H1 (cell line): ENCODE measurements at regions not wholly inside any gene's neighbourhood (a gene's known extent, or its start where the extent isn't known, plus 50 kb on each side); places are given as distances from the start of the nearest gene placed in this dataset.

Experiments used
- CTCF ChIA-PET: fragments of 300-600 bp; sonication (Branson Sonifier 250); formaldehyde crosslinking; loops from one replicate; lab custom pipeline; 2021; ENCODE audit not compliant: partially characterized antibody; lab: Charles Lee
- POLR2A ChIA-PET: fragments of 300-600 bp; sonication (Branson Sonifier 250); formaldehyde crosslinking; loops from one replicate; lab custom pipeline; 2021; ENCODE audit warnings: inconsistent platforms; ENCODE audit not compliant: partially characterized antibody; lab: Charles Lee
- DNase-seq, 2 experiments: peaks; one replicate each; pipeline versions ENCODE4 v3.0.0 to v3.0.0-alpha.2; 2010 to 2022; ENCODE audit warnings: low spot score in 2 of 2, low read depth in 1 of 2, mixed read lengths in 1 of 2
- FAIRE-seq: peaks from 2 replicates; lab custom pipeline; 2011; peaks lifted over from hg19 to GRCh38; lab: Jason Lieb, UNC
- H2AFZ ChIP-seq: 2 replicates; pipeline ENCODE4 v1.8.1; 2012; ENCODE audit warnings: low read length, inconsistent platforms
- H2AK5ac ChIP-seq: 2 replicates; pipeline ENCODE4 v1.6.1; 2013; ENCODE audit warnings: low read depth, low read length
- H2BK120ac ChIP-seq: replicated peaks from 2 replicates; pipeline ENCODE3; 2013; ENCODE audit warnings: low read depth, low read length, inconsistent platforms
- H2BK12ac ChIP-seq: 2 replicates; pipeline ENCODE4 v1.6.1; 2013; ENCODE audit warnings: low read depth, low read length
- H2BK15ac ChIP-seq: 2 replicates; pipeline ENCODE4 v1.6.1; 2013; ENCODE audit warnings: low read length
- H2BK20ac ChIP-seq: 2 replicates; pipeline ENCODE4 v1.6.1; 2013; ENCODE audit warnings: low read length
- H2BK5ac ChIP-seq: 2 replicates; pipeline ENCODE4 v1.6.1; 2013; ENCODE audit warnings: low read depth, low read length
- H3K14ac ChIP-seq: 2 replicates; pipeline ENCODE4 v1.6.1; 2013; ENCODE audit warnings: inconsistent platforms; ENCODE audit not compliant: insufficient read length
- H3K18ac ChIP-seq: 2 replicates; pipeline ENCODE4 v1.6.1; 2013; ENCODE audit warnings: low read length; ENCODE audit errors: extremely low read depth
- H3K23ac ChIP-seq: 2 replicates; pipeline ENCODE4 v1.6.1; 2013; ENCODE audit warnings: inconsistent platforms; ENCODE audit not compliant: insufficient read length
- H3K23me2 ChIP-seq: 2 replicates; pipeline ENCODE4 v1.6.1; 2013; ENCODE audit warnings: low read depth, low read length
- H3K27ac ChIP-seq: 2 replicates; pipeline ENCODE4 v1.6.1; 2011; ENCODE audit warnings: low read depth, low read length, inconsistent platforms
- H3K27me3 ChIP-seq, 4 experiments: replicated peaks in 1 of 4; 1 replicate in 1 of 4; 2 replicates in 3 of 4; pipeline versions ENCODE4 v1.6.1 to v1.8.1; 2011 to 2013; ENCODE audit warnings: low read length in 3 of 4, mild to moderate bottlenecking in 3 of 4, inconsistent platforms in 2 of 4, mixed read lengths in 2 of 4, moderate library complexity in 1 of 4; ENCODE audit not compliant: control insufficient read depth in 3 of 4, insufficient read depth in 3 of 4; ENCODE audit errors: extremely low read depth in 1 of 4
- H3K36me3 ChIP-seq, 4 experiments: 2 replicates each; pipeline versions ENCODE4 v1.6.1 to v1.8.1; 2011 to 2013; ENCODE audit warnings: mild to moderate bottlenecking in 4 of 4, low read length in 3 of 4, moderate library complexity in 2 of 4, control low read depth in 1 of 4, inconsistent platforms in 1 of 4; ENCODE audit not compliant: insufficient read depth in 4 of 4, control insufficient read depth in 2 of 4
- H3K4ac ChIP-seq: replicated peaks from 2 replicates; pipeline ENCODE3; 2013; ENCODE audit warnings: low read length, low read depth, mixed read lengths, inconsistent platforms; ENCODE audit not compliant: insufficient read length
- H3K4me1 ChIP-seq, 4 experiments: replicated peaks in 1 of 4; 1 replicate in 1 of 4; 2 replicates in 3 of 4; pipeline versions ENCODE4 v1.6.1 to v1.8.1; 2011 to 2013; ENCODE audit warnings: low read length in 3 of 4, inconsistent platforms in 2 of 4, mixed read lengths in 1 of 4; ENCODE audit not compliant: insufficient read depth in 4 of 4, control insufficient read depth in 3 of 4
- H3K4me2 ChIP-seq, 2 experiments: 2 replicates each; pipeline versions ENCODE4 v1.6.1 to v1.8.1; 2011 to 2013; ENCODE audit warnings: low read depth in 2 of 2, low read length in 2 of 2, control low read depth in 1 of 2, inconsistent platforms in 1 of 2, mild to moderate bottlenecking in 1 of 2; ENCODE audit not compliant: insufficient read depth in 1 of 2
- H3K4me3 ChIP-seq, 4 experiments: fragments of 200-600, 300-600 bp in 1 of 4; sonication (generic), shearing (Covaris generic), sonication (Bioruptor Twin) in 1 of 4; 2 replicates each; pipeline versions ENCODE4 v1.5.1 to v1.8.1; 2011 to 2016; ENCODE audit warnings: low read length in 4 of 4, low read depth in 3 of 4, control low read depth in 2 of 4, inconsistent platforms in 2 of 4, mild to moderate bottlenecking in 2 of 4, mixed read lengths in 1 of 4, moderate library complexity in 1 of 4; ENCODE audit not compliant: insufficient read depth in 2 of 4; ENCODE audit errors: extremely low read depth in 1 of 4
- H3K56ac ChIP-seq: replicated peaks from 2 replicates; pipeline ENCODE3; 2013; ENCODE audit warnings: low read depth, mild to moderate bottlenecking, mixed read lengths, low read length, inconsistent platforms; ENCODE audit not compliant: insufficient read length
- H3K79me1 ChIP-seq: 2 replicates; pipeline ENCODE4 v1.6.1; 2013; ENCODE audit warnings: low read depth, low read length, control low read depth
- H3K79me2 ChIP-seq, 2 experiments: 2 replicates each; pipeline versions ENCODE4 v1.6.1 to v1.8.1; 2012 to 2013; ENCODE audit warnings: low read length in 2 of 2, mild to moderate bottlenecking in 2 of 2, inconsistent platforms in 1 of 2; ENCODE audit not compliant: insufficient read depth in 2 of 2, control insufficient read depth in 1 of 2
- H3K9ac ChIP-seq, 4 experiments: replicated peaks in 1 of 4; 1 replicate in 1 of 4; 2 replicates in 3 of 4; pipeline versions ENCODE4 v1.6.1 to v1.8.1; 2011 to 2013; ENCODE audit warnings: low read depth in 3 of 4, low read length in 3 of 4, control low read depth in 2 of 4, mild to moderate bottlenecking in 2 of 4, moderate library complexity in 2 of 4, inconsistent platforms in 1 of 4; ENCODE audit errors: extremely low read depth in 1 of 4
- H3K9me3 ChIP-seq, 2 experiments: 2 replicates each; pipeline versions ENCODE4 v1.6.1 to v1.8.1; 2012 to 2013; ENCODE audit warnings: mild to moderate bottlenecking in 2 of 2, moderate library complexity in 2 of 2, control low read depth in 1 of 2, inconsistent platforms in 1 of 2, low read depth in 1 of 2, low read length in 1 of 2, mixed read lengths in 1 of 2; ENCODE audit not compliant: insufficient read depth in 2 of 2
- H4K20me1 ChIP-seq, 2 experiments: replicated peaks in 1 of 2; 2 replicates each; pipeline versions ENCODE3 to v1.8.1; 2011 to 2013; ENCODE audit warnings: inconsistent platforms in 2 of 2, low read length in 2 of 2, mild to moderate bottlenecking in 1 of 2; ENCODE audit not compliant: insufficient read depth in 2 of 2, control insufficient read depth in 1 of 2
- H4K5ac ChIP-seq: 2 replicates; pipeline ENCODE4 v1.6.1; 2013; ENCODE audit warnings: low read length, low read depth, mixed read lengths, inconsistent platforms; ENCODE audit not compliant: insufficient read length
- H4K8ac ChIP-seq: 2 replicates; pipeline ENCODE4 v1.8.0; 2013; ENCODE audit warnings: mild to moderate bottlenecking, moderate library complexity, low read length, inconsistent platforms; ENCODE audit not compliant: insufficient read depth; ENCODE audit errors: extremely low read depth
- H4K91ac ChIP-seq: replicated peaks from 2 replicates; pipeline ENCODE3; 2013; ENCODE audit warnings: low read length, mixed read lengths, inconsistent platforms; ENCODE audit not compliant: insufficient read length
- BCL11A ChIP-seq, 2 experiments: IDR thresholded peaks; one replicate each; pipeline ENCODE4 v1.6.1; 2011; ENCODE audit warnings: low read depth in 2 of 2, low read length in 2 of 2, mild to moderate bottlenecking in 2 of 2
- CHD2 ChIP-seq: IDR thresholded peaks from 2 replicates; pipeline ENCODE4 v1.6.1; 2012; ENCODE audit warnings: low read length, improper control_type of control experiment
- EP300 ChIP-seq, 2 experiments: IDR thresholded peaks; 1 replicate in 1 of 2; 2 replicates in 1 of 2; pipeline ENCODE4 v1.6.1; 2011 to 2012; ENCODE audit warnings: low read depth in 2 of 2, low read length in 2 of 2, mild to moderate bottlenecking in 2 of 2, borderline replicate concordance in 1 of 2, inconsistent platforms in 1 of 2, moderate library complexity in 1 of 2
- HDAC6 ChIP-seq: IDR thresholded peaks from one replicate; pipeline ENCODE4 v1.7.1; 2012; ENCODE audit warnings: low read depth, mild to moderate bottlenecking, inconsistent platforms, low read length, moderate library complexity
- PHF8 ChIP-seq: fragments of 200-600 bp; sonication (generic); conservative IDR thresholded peaks from 2 replicates; pipeline ENCODE4 v1.7.1; 2012; ENCODE audit warnings: low read depth, mild to moderate bottlenecking, inconsistent platforms, low read length, moderate library complexity
- TCF12 ChIP-seq: IDR thresholded peaks from 2 replicates; pipeline ENCODE4 v1.6.1; 2011; ENCODE audit warnings: low read depth, mild to moderate bottlenecking, low read length
- WGBS, 2 experiments: shearing (Covaris generic) in 1 of 2; methylation state at CpG; one replicate each; pipeline versions ENCODE4 v1.1.6 to v1.1.7; 2013 to 2015; ENCODE audit warnings: low lambda C conversion rate in 2 of 2, mixed read lengths in 2 of 2, inconsistent platforms in 1 of 2, low coverage in 1 of 2, missing lambda C conversion rate in 1 of 2; ENCODE audit not compliant: insufficient replicate concordance in 2 of 2, insufficient coverage in 1 of 2, insufficient read length in 1 of 2; ENCODE audit errors: extremely low coverage in 1 of 2, missing lambda C conversion rate in 1 of 2; 5-methylcytosine and 5-hydroxymethylcytosine counted together

DNA sequence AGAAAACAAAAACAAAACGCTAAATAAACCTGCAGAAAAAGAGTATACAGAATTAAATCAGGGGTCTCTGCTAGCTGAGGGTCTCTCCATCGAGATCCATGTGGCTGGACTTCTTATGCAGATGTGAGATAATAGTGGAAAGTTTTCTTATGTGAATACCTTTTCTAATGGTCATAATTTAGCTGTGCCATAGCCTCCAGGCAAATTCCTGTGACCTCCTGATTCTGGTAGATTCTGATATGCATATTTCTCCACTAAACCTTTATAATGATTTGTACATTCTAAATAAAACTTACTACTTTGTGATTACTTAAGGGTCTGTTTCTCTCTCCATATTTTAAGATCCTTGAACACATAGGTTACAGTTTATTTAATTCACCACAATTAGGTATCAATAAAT is 1002.6 kb downstream of the GALC start:
- Histone ChIP-seq H3K27me3 (no peaks in the 10 kb centered on the region), H3K79me1 (no peaks in the 10 kb centered on the region), H3K4me2 (no peak overlapping the region), H3K79me2 (no peaks in the 10 kb centered on the region), H2BK5ac (no peak overlapping the region), H2AFZ (no peak overlapping the region), H2AK5ac (no peak overlapping the region), H3K4me3 (no peak overlapping the region), H3K9ac (no peak overlapping the region), H3K14ac (no peak overlapping the region), H2BK20ac (no peak overlapping the region), H4K20me1 (no peaks in the 10 kb centered on the region), H2BK120ac (no peak overlapping the region), H4K5ac (no peak overlapping the region), H3K56ac (no peak overlapping the region), H3K27ac (no peak overlapping the region), H2BK15ac (no peak overlapping the region), H3K9me3 (no peaks in the 10 kb centered on the region), H3K4me1 (no peaks in the 10 kb centered on the region), H4K8ac (no peak overlapping the region), H3K23me2 (no peaks in the 10 kb centered on the region), H3K18ac (no peak overlapping the region), H3K36me3 (no peaks in the 10 kb centered on the region), H4K91ac (no peak overlapping the region), H2BK12ac (no peak overlapping the region), H3K23ac (no peak overlapping the region), H3K4ac (no peak overlapping the region)
- WGBS, 2 experiments, result 91% methylated on average over 2 of the region's 2 CpGs; no CpG with 5 or more reads in 1 of the 2 experiments
- no peak for DNase-seq
- no peak for FAIRE-seq
- no peak for TF ChIP-seq HDAC6
- TF ChIP-seq PHF8, result no peak
- TF ChIP-seq BCL11A (IDR thresholded peaks at IDR 0.05; ENCODE audit: low read depth in 2 of 2, low read length in 2 of 2), result no peak
- no peak for TF ChIP-seq TCF12
- no peak for TF ChIP-seq EP300 (IDR thresholded peaks at IDR 0.05; ENCODE audit: borderline replicate concordance in 1 of 2, low read depth in 2 of 2, low read length in 2 of 2)
- no peak for TF ChIP-seq CHD2
- ChIA-PET POLR2A (no interaction called here), CTCF (no interaction called here)
